ENCODE measurements at regions not wholly inside any gene's neighbourhood (a gene's known extent, or its start where the extent isn't known, plus 50 kb on each side); places are given as distances from the start of the nearest gene placed in this dataset.

- no peaks in the 10 kb centered on the region for H3K36me3 ChIP-seq (ENCODE audit: control insufficient read depth in 2 of 2, insufficient read depth in 2 of 2, low read length in 1 of 2)
Observed at GRCh38 chr2:34288016-34288415, 688.9 kb upstream of the FAM98A start.

GRCh38 chr2:34280606-34281005 is 681.5 kb upstream of the FAM98A start:
- no peak for FAIRE-seq
- Histone ChIP-seq H3K4me2 (ENCODE audit: control insufficient read depth, insufficient read depth) (no peak overlapping the region), H2AFZ (ENCODE audit: control insufficient read depth, low read depth, low read length) (no peak overlapping the region), H3K4me3 (no peak overlapping the region), H3K27me3 (replicated peaks in 1 of 2; ENCODE audit: control insufficient read depth in 2 of 2, insufficient read depth in 2 of 2, low read length in 1 of 2) (no peaks in the 10 kb centered on the region), H4K20me1 (ENCODE audit: control insufficient read depth, insufficient read depth) (no peaks in the 10 kb centered on the region), H3K36me3 (ENCODE audit: control insufficient read depth in 2 of 2, insufficient read depth in 2 of 2, low read length in 1 of 2) (no peaks in the 10 kb centered on the region), H3K4me1 (ENCODE audit: control insufficient read depth, insufficient read depth, low read length) (no peaks in the 10 kb centered on the region), H3K27ac (ENCODE audit: control insufficient read depth, insufficient read depth) (no peak overlapping the region), H3K79me2 (ENCODE audit: control insufficient read depth, insufficient read depth, low read length) (no peaks in the 10 kb centered on the region), H3K9ac (ENCODE audit: control insufficient read depth, insufficient read depth, low read length) (no peak overlapping the region), H3K9me3 (replicated peaks; ENCODE audit: control insufficient read depth, insufficient read depth, low read length) (no peaks in the 10 kb centered on the region)
- POLR2A ChIA-PET: no interaction called here
- 50% methylated on average over 1 of the region's 1 CpG for WGBS (ENCODE audit: insufficient coverage, insufficient replicate concordance, low lambda C conversion rate, missing lambda C conversion rate)
- DNase-seq (ENCODE audit: low read depth, low spot score): no peak
- RAD21 ChIA-PET (ENCODE audit: unreplicated experiment): interaction anchor here (0.6 kb wide), 1 partner anchor 98 kb away, joined by 3 read pairs; no protein-coding TSS in a partner anchor
- intact Hi-C loops (cut with micrococcal nuclease; ENCODE audit: unreplicated experiment) (no loop called here), in situ Hi-C loops (cut with MboI) (no loop called here)
- CTCF ChIA-PET: no interaction called here
- SMC1A ChIA-PET (ENCODE audit: uncharacterized antibody, unreplicated experiment): no interaction called here
- BruUV-seq (replicated peaks): no TSS peak
- ATAC-seq: no peak
- TF ChIP-seq ZNF207 (IDR thresholded peaks at IDR 0.05; ENCODE audit: borderline replicate concordance): no peak
- TF ChIP-seq, protein P1, sequence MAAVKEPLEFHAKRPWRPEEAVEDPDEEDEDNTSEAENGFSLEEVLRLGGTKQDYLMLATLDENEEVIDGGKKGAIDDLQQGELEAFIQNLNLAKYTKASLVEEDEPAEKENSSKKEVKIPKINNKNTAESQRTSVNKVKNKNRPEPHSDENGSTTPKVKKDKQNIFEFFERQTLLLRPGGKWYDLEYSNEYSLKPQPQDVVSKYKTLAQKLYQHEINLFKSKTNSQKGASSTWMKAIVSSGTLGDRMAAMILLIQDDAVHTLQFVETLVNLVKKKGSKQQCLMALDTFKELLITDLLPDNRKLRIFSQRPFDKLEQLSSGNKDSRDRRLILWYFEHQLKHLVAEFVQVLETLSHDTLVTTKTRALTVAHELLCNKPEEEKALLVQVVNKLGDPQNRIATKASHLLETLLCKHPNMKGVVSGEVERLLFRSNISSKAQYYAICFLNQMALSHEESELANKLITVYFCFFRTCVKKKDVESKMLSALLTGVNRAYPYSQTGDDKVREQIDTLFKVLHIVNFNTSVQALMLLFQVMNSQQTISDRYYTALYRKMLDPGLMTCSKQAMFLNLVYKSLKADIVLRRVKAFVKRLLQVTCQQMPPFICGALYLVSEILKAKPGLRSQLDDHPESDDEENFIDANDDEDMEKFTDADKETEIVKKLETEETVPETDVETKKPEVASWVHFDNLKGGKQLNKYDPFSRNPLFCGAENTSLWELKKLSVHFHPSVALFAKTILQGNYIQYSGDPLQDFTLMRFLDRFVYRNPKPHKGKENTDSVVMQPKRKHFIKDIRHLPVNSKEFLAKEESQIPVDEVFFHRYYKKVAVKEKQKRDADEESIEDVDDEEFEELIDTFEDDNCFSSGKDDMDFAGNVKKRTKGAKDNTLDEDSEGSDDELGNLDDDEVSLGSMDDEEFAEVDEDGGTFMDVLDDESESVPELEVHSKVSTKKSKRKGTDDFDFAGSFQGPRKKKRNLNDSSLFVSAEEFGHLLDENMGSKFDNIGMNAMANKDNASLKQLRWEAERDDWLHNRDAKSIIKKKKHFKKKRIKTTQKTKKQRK (IDR thresholded peaks at IDR 0.05; ENCODE audit: low read depth, low read length): no peak
- no peak for TF ChIP-seq MTA2 (IDR thresholded peaks at IDR 0.05; ENCODE audit: low read depth)
- no peak for TF ChIP-seq PAX8 (IDR thresholded peaks at IDR 0.05)
- TF ChIP-seq RAD21 (IDR thresholded peaks at IDR 0.05; ENCODE audit: insufficient read depth, low read depth, low read length): no peak
- no peak for TF ChIP-seq TCF3 (IDR thresholded peaks at IDR 0.05; ENCODE audit: borderline replicate concordance, insufficient read depth, low read depth, low read length)
- TF ChIP-seq, protein P2, sequence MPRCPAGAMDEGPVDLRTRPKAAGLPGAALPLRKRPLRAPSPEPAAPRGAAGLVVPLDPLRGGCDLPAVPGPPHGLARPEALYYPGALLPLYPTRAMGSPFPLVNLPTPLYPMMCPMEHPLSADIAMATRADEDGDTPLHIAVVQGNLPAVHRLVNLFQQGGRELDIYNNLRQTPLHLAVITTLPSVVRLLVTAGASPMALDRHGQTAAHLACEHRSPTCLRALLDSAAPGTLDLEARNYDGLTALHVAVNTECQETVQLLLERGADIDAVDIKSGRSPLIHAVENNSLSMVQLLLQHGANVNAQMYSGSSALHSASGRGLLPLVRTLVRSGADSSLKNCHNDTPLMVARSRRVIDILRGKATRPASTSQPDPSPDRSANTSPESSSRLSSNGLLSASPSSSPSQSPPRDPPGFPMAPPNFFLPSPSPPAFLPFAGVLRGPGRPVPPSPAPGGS (IDR thresholded peaks at IDR 0.05; ENCODE audit: borderline replicate concordance, insufficient read depth, low read depth, low read length, poor library complexity, severe bottlenecking): no peak
- no peak for TF ChIP-seq TCF7 (IDR thresholded peaks at IDR 0.05; ENCODE audit: borderline replicate concordance)
- no peak for TF ChIP-seq TAF1 (IDR thresholded peaks at IDR 0.05; ENCODE audit: borderline replicate concordance, low read depth, low read length)
- TF ChIP-seq NBN (IDR thresholded peaks at IDR 0.05): no peak

More at GRCh38 chr2:34288016-34288415, 688.9 kb upstream of the FAM98A start:
- Histone ChIP-seq H3K4me2 (ENCODE audit: control insufficient read depth, insufficient read depth) (no peak overlapping the region), H4K20me1 (ENCODE audit: control insufficient read depth, insufficient read depth) (no peaks in the 10 kb centered on the region), H3K27ac (ENCODE audit: control insufficient read depth, insufficient read depth) (no peak overlapping the region), H2AFZ (ENCODE audit: control insufficient read depth, low read depth, low read length) (no peak overlapping the region), H3K4me1 (ENCODE audit: control insufficient read depth, insufficient read depth, low read length) (no peaks in the 10 kb centered on the region), H3K27me3 (replicated peaks in 1 of 2; ENCODE audit: control insufficient read depth in 2 of 2, insufficient read depth in 2 of 2, low read length in 1 of 2) (no peaks in the 10 kb centered on the region), H3K9ac (ENCODE audit: control insufficient read depth, insufficient read depth, low read length) (no peak overlapping the region), H3K4me3 (no peak overlapping the region), H3K79me2 (ENCODE audit: control insufficient read depth, insufficient read depth, low read length) (no peaks in the 10 kb centered on the region), H3K9me3 (replicated peaks; ENCODE audit: control insufficient read depth, insufficient read depth, low read length) (no peaks in the 10 kb centered on the region)
- ChIA-PET RAD21 (ENCODE audit: unreplicated experiment) (no interaction called here), SMC1A (ENCODE audit: uncharacterized antibody, unreplicated experiment) (no interaction called here), POLR2A (no interaction called here), CTCF (interaction anchor here (0.7 kb wide), 1 partner anchor 41 kb away, joined by 3 read pairs; no protein-coding TSS in a partner anchor)
- ATAC-seq (no peak), DNase-seq (ENCODE audit: low read depth, low spot score) (no peak), FAIRE-seq (no peak)
- in situ Hi-C loops (cut with MboI) (no loop called here), intact Hi-C loops (cut with micrococcal nuclease; ENCODE audit: unreplicated experiment) (no loop called here)
- TF ChIP-seq RUNX3 (IDR thresholded peaks at IDR 0.05; ENCODE audit: low read length) (no peak), CHD2 (IDR thresholded peaks at IDR 0.05; ENCODE audit: borderline replicate concordance, low read depth, low read length) (no peak), PML (IDR thresholded peaks at IDR 0.05; ENCODE audit: low read length) (no peak), POLR2AphosphoS2 (IDR thresholded peaks at IDR 0.05; ENCODE audit: low read depth, low read length) (no peak), LARP7 (IDR thresholded peaks at IDR 0.05) (no peak), ZNF24 (IDR thresholded peaks at IDR 0.05) (no peak), ZZZ3 (IDR thresholded peaks at IDR 0.05; ENCODE audit: control insufficient read depth, insufficient read length, low read depth) (no peak), NFYB (IDR thresholded peaks at IDR 0.05; ENCODE audit: insufficient read depth, low read depth, low read length) (no peak), CEBPB (IDR thresholded peaks at IDR 0.05; ENCODE audit: borderline replicate concordance in 1 of 2, low read depth in 2 of 2, low read length in 2 of 2) (no peak)
- BruUV-seq (replicated peaks): no TSS peak

All from GM12878 (cell line).